Fibroblast of lung (primary cell): ENCODE measurements at regions not wholly inside any gene's neighbourhood (a gene's known extent, or its start where the extent isn't known, plus 50 kb on each side); places are given as distances from the start of the nearest gene placed in this dataset.

Experiments used
- DNase-seq, 2 donors: peaks; one replicate each; pipeline versions ENCODE4 v3.0.0 to v3.0.0-alpha.2; 2010; ENCODE audit warnings: low read depth in 2 of 2
- H2AFZ ChIP-seq: 2 replicates; pipeline ENCODE4 v1.5.1; 2012; ENCODE audit warnings: low read length, control low read depth, inconsistent platforms
- H3K27ac ChIP-seq: 2 replicates; pipeline ENCODE4 v1.5.1; 2011; ENCODE audit warnings: low read length, control low read depth; ENCODE audit not compliant: insufficient read depth
- H3K27me3 ChIP-seq: 2 replicates; pipeline ENCODE4 v1.5.1; 2011; ENCODE audit warnings: mild to moderate bottlenecking, low read length; ENCODE audit not compliant: control insufficient read depth, insufficient read depth
- H3K36me3 ChIP-seq: 2 replicates; pipeline ENCODE4 v1.5.1; 2011; ENCODE audit warnings: low read length; ENCODE audit not compliant: control insufficient read depth, insufficient read depth
- H3K4me1 ChIP-seq: 2 replicates; pipeline ENCODE4 v1.5.1; 2011; ENCODE audit warnings: low read length; ENCODE audit not compliant: control insufficient read depth, insufficient read depth; ENCODE audit errors: extremely low read depth
- H3K4me2 ChIP-seq: 2 replicates; pipeline ENCODE4 v1.5.1; 2011; ENCODE audit warnings: low read length, control low read depth; ENCODE audit not compliant: insufficient read depth; ENCODE audit errors: extremely low read depth
- H3K4me3 ChIP-seq, 4 experiments: fragments of 200-600 bp in 1 of 4; sonication (generic) in 1 of 4; replicated peaks in 1 of 4; 2 replicates each; pipeline ENCODE4 v1.5.1; 2011 to 2016; ENCODE audit warnings: low read length in 4 of 4, low read depth in 3 of 4, mild to moderate bottlenecking in 3 of 4, control low read depth in 2 of 4, inconsistent platforms in 1 of 4, mixed read lengths in 1 of 4; ENCODE audit not compliant: insufficient read depth in 1 of 4; ENCODE audit errors: control extremely low read depth in 1 of 4
- H3K79me2 ChIP-seq: 2 replicates; pipeline ENCODE4 v1.5.1; 2012; ENCODE audit warnings: mild to moderate bottlenecking, low read length, inconsistent platforms; ENCODE audit not compliant: control insufficient read depth, insufficient read depth
- H3K9ac ChIP-seq: 2 replicates; pipeline ENCODE4 v1.5.1; 2011; ENCODE audit warnings: mild to moderate bottlenecking, low read length, control low read depth; ENCODE audit not compliant: insufficient read depth
- H3K9me3 ChIP-seq: 2 replicates; pipeline ENCODE4 v1.5.1; 2012; ENCODE audit warnings: low read depth, low read length; ENCODE audit not compliant: control insufficient read depth, insufficient read depth
- H4K20me1 ChIP-seq: 2 replicates; pipeline ENCODE4 v1.5.1; 2011; ENCODE audit warnings: low read length; ENCODE audit not compliant: control insufficient read depth, insufficient read depth; ENCODE audit errors: extremely low read depth
- EZH2 ChIP-seq: IDR thresholded peaks from 2 replicates; pipeline ENCODE4 v1.5.1; 2012; ENCODE audit warnings: low read length, control low read depth, mild to moderate bottlenecking; ENCODE audit errors: missing control alignments
- TF ChIP-seq, protein P1 (sequence below), 2 donors: IDR thresholded peaks in 1 of 2; conservative IDR thresholded peaks in 1 of 2; 1 replicate in 1 of 2; 2 replicates in 1 of 2; pipeline ENCODE4 v1.5.1; 2011 to 2012; ENCODE audit warnings: low read length in 2 of 2, control low read depth in 1 of 2, inconsistent platforms in 1 of 2, low read depth in 1 of 2, mild to moderate bottlenecking in 1 of 2

- H3K27me3 ChIP-seq = no peaks in the 10 kb centered on the region
- no peak overlapping the region for H3K4me2 ChIP-seq
- no peak for TF ChIP-seq EZH2
- TF ChIP-seq, protein P1, sequence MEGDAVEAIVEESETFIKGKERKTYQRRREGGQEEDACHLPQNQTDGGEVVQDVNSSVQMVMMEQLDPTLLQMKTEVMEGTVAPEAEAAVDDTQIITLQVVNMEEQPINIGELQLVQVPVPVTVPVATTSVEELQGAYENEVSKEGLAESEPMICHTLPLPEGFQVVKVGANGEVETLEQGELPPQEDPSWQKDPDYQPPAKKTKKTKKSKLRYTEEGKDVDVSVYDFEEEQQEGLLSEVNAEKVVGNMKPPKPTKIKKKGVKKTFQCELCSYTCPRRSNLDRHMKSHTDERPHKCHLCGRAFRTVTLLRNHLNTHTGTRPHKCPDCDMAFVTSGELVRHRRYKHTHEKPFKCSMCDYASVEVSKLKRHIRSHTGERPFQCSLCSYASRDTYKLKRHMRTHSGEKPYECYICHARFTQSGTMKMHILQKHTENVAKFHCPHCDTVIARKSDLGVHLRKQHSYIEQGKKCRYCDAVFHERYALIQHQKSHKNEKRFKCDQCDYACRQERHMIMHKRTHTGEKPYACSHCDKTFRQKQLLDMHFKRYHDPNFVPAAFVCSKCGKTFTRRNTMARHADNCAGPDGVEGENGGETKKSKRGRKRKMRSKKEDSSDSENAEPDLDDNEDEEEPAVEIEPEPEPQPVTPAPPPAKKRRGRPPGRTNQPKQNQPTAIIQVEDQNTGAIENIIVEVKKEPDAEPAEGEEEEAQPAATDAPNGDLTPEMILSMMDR (conservative IDR thresholded peaks at IDR 0.05 in 1 of 2, IDR thresholded peaks at IDR 0.05 in 1 of 2; ENCODE audit: low read depth in 1 of 2, low read length in 2 of 2) = no peak
- H3K4me3 ChIP-seq = no peak overlapping the region
- no peaks in the 10 kb centered on the region for H3K36me3 ChIP-seq
- H3K4me1 ChIP-seq = no peaks in the 10 kb centered on the region
- H3K79me2 ChIP-seq = no peaks in the 10 kb centered on the region
- H2AFZ ChIP-seq = no peak overlapping the region
- no peak overlapping the region for H3K9ac ChIP-seq
- no peak for DNase-seq
- no peaks in the 10 kb centered on the region for H3K9me3 ChIP-seq
- no peaks in the 10 kb centered on the region for H4K20me1 ChIP-seq
- no peak overlapping the region for H3K27ac ChIP-seq
Measured at GRCh38 chr14:84581041-84581440, 948.9 kb upstream of the FLRT2 start.

- Histone ChIP-seq H3K27ac (no peak overlapping the region), H3K9me3 (no peaks in the 10 kb centered on the region), H3K9ac (no peak overlapping the region), H3K79me2 (no peaks in the 10 kb centered on the region), H3K27me3 (no peaks in the 10 kb centered on the region), H2AFZ (no peak overlapping the region), H3K4me1 (no peaks in the 10 kb centered on the region), H3K4me3 (no peak overlapping the region), H4K20me1 (no peaks in the 10 kb centered on the region), H3K4me2 (no peak overlapping the region), H3K36me3 (no peaks in the 10 kb centered on the region)
- DNase-seq = peak in 1 of 2 donors; percentile 14
- TF ChIP-seq EZH2 = no peak
- TF ChIP-seq, protein P1 (conservative IDR thresholded peaks at IDR 0.05 in 1 of 2, IDR thresholded peaks at IDR 0.05 in 1 of 2; ENCODE audit: low read depth in 1 of 2, low read length in 2 of 2) = no peak
Measured at GRCh38 chr14:84584511-84584910, 945.4 kb upstream of the FLRT2 start.

GRCh38 chr14:84591827-84592445 is 938.0 kb upstream of the FLRT2 start:
- Histone ChIP-seq H3K4me2 (no peak overlapping the region), H3K79me2 (no peaks in the 10 kb centered on the region), H3K27ac (no peak overlapping the region), H3K9me3 (no peaks in the 10 kb centered on the region), H3K9ac (no peak overlapping the region), H3K36me3 (no peaks in the 10 kb centered on the region), H2AFZ (no peak overlapping the region), H3K4me3 (no peak overlapping the region), H3K4me1 (no peaks in the 10 kb centered on the region), H4K20me1 (no peaks in the 10 kb centered on the region), H3K27me3 (no peaks in the 10 kb centered on the region)
- no peak for TF ChIP-seq EZH2
- TF ChIP-seq, protein P1 (conservative IDR thresholded peaks at IDR 0.05 in 1 of 2, IDR thresholded peaks at IDR 0.05 in 1 of 2; ENCODE audit: low read depth in 1 of 2, low read length in 2 of 2) = no peak
- DNase-seq = no peak
